D721Med (cell line): ENCODE measurements at regions not wholly inside any gene's neighbourhood (a gene's known extent, or its start where the extent isn't known, plus 50 kb on each side); places are given as distances from the start of the nearest gene placed in this dataset.

Experiments used
- DNase-seq: peaks from one replicate; pipeline ENCODE4 v3.0.0; 2011; ENCODE audit warnings: low spot score; ENCODE audit not compliant: insufficient read length
- FAIRE-seq: peaks from 2 replicates; lab custom pipeline; 2011; peaks lifted over from hg19 to GRCh38; lab: Jason Lieb, UNC
- CTCF ChIP-seq: IDR thresholded peaks from 2 replicates; pipeline ENCODE4 v1.5.1; 2012; ENCODE audit warnings: mild to moderate bottlenecking, control low read depth; ENCODE audit not compliant: insufficient read depth; ENCODE audit errors: missing control alignments

- TF ChIP-seq CTCF: no peak
- DNase-seq (no peak), FAIRE-seq (no peak)
These were observed 301.8 kb upstream of the MGMT start for GRCh38 chr10:129165076-129165720.

- FAIRE-seq: no peak
- no peak for TF ChIP-seq CTCF
- DNase-seq: no peak
These were observed 301.3 kb upstream of the MGMT start for GRCh38 chr10:129165770-129166169.

- DNase-seq: no peak
- no peak for TF ChIP-seq CTCF
- FAIRE-seq: no peak
These were observed 298.4 kb upstream of the MGMT start for GRCh38 chr10:129168660-129169059.

- no peak for FAIRE-seq
- TF ChIP-seq CTCF: no peak
These were observed 297.9 kb upstream of the MGMT start for GRCh38 chr10:129169115-129169514.

GRCh38 chr10:129170812-129171211 lies 296.2 kb upstream of the MGMT start:
- no peak for TF ChIP-seq CTCF
- DNase-seq (no peak), FAIRE-seq (no peak)

More at GRCh38 chr10:129169115-129169514, 297.9 kb upstream of the MGMT start:
- no peak for DNase-seq

- FAIRE-seq (no peak), DNase-seq (no peak)
- TF ChIP-seq CTCF: no peak
These were observed 295.2 kb upstream of the MGMT start for GRCh38 chr10:129171812-129172211.

GRCh38 chr10:129174232-129175014 lies 292.6 kb upstream of the MGMT start:
- no peak for FAIRE-seq
- no peak for DNase-seq
- no peak for TF ChIP-seq CTCF
